ENCODE measurements at regions not wholly inside any gene's neighbourhood (a gene's known extent, or its start where the extent isn't known, plus 50 kb on each side); places are given as distances from the start of the nearest gene placed in this dataset.
"Not testable (repeated sequence)": the region's sequence is repeated elsewhere in the genome, so short reads cannot be mapped to it uniquely, and the experiment has no call there.

DNA sequence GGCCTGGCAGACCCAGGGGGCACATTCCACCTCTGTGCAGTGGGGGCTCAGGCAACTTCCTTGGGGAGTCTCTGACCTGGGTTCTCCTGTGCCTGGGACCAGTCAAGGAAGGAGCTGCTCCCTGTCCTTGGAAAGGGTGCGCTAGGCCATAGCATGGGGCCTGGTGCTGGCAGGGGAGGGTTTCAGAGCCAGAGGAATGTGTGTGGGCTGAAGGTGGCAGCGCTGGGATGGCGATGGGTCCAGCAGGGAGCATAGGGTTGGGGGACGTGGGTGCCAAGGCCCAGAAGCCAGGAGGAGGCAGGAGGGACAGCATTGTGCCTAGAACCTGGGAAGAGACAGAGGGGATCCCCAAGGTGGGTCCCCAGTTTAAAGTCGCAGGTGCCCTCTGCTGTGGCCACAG lies 66.3 kb upstream of the TUBA3E start:
- Histone ChIP-seq H3K27me3 (ENCODE audit: low read depth, low read length) (no peaks in the 10 kb centered on the region), H3K9me3 (ENCODE audit: control insufficient read depth in 1 of 2, low read length in 2 of 2) (no peaks in the 10 kb centered on the region), H3K4me1 (ENCODE audit: control insufficient read depth in 1 of 2, insufficient read depth in 2 of 2, low read length in 2 of 2) (no peaks in the 10 kb centered on the region), H3K4me3 (ENCODE audit: low read depth in 1 of 2, low read length in 2 of 2) (no peak overlapping the region), H3K36me3 (ENCODE audit: control insufficient read depth in 1 of 2, insufficient read depth in 2 of 2, low read length in 2 of 2) (no peaks in the 10 kb centered on the region), H3K27ac (ENCODE audit: low read length) (no peak overlapping the region)

DNA sequence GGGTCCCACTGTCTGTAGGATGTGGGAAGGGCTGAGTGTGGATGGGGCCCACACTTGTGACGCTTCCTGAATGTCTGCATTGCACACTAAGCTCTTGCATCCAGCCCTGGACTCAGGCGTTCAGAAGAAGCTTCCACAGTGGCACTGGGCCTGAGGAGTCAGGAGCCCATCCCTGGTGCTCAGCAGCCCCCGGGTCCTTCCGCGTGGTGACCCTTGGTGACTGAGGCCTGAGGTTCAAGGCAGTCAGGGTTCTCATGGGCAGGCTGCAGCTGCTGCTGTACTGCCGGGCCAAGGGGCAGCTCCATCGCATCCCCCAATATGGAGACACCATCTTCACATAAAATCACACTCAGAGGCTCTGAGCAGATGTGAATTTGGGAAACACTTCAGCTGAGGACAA lies 65.8 kb upstream of the TUBA3E start:
- Histone ChIP-seq H3K4me1 (ENCODE audit: control insufficient read depth in 1 of 2, insufficient read depth in 2 of 2, low read length in 2 of 2) (no peaks in the 10 kb centered on the region), H3K36me3 (ENCODE audit: control insufficient read depth in 1 of 2, insufficient read depth in 2 of 2, low read length in 2 of 2) (no peaks in the 10 kb centered on the region), H3K27me3 (ENCODE audit: low read depth, low read length) (no peaks in the 10 kb centered on the region), H3K4me3 (ENCODE audit: low read depth in 1 of 2, low read length in 2 of 2) (no peak overlapping the region), H3K27ac (ENCODE audit: low read length) (no peak overlapping the region), H3K9me3 (ENCODE audit: control insufficient read depth in 1 of 2, low read length in 2 of 2) (no peaks in the 10 kb centered on the region)

DNA sequence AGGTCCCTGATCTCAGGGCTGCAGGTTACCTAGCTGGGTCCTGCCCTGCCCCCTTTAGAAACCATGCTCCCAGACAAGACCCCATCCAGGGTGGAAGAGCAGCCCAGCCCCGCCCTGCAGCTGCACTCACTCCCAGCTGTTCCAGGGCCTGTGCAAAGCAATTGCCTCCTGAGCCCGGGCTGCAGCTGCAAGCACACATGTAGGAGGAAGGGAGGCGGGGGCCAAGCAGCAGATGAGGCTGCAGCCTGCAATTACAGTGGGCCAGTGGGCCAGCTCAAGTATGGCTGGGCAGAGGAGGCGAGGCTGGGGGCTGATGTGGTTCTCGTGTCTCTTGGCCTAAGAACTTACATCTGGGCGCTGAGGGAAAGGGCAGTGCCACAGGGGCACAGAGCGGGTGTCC lies 65.4 kb upstream of the TUBA3E start:
- Histone ChIP-seq H3K9me3 (ENCODE audit: control insufficient read depth in 1 of 2, low read length in 2 of 2) (no peaks in the 10 kb centered on the region), H3K36me3 (ENCODE audit: control insufficient read depth in 1 of 2, insufficient read depth in 2 of 2, low read length in 2 of 2) (no peaks in the 10 kb centered on the region), H3K4me1 (ENCODE audit: control insufficient read depth in 1 of 2, insufficient read depth in 2 of 2, low read length in 2 of 2) (no peaks in the 10 kb centered on the region), H3K27ac (ENCODE audit: low read length) (no peak overlapping the region), H3K27me3 (ENCODE audit: low read depth, low read length) (no peaks in the 10 kb centered on the region), H3K4me3 (ENCODE audit: low read depth in 1 of 2, low read length in 2 of 2) (no peak overlapping the region)

- no peaks in the 10 kb centered on the region for H3K4me1 ChIP-seq (ENCODE audit: control insufficient read depth in 1 of 2, insufficient read depth in 2 of 2, low read length in 2 of 2)
- H3K27ac ChIP-seq (ENCODE audit: low read length) = no peak overlapping the region
- no peak overlapping the region for H3K4me3 ChIP-seq (ENCODE audit: low read depth in 1 of 2, low read length in 2 of 2)
- no peaks in the 10 kb centered on the region for H3K36me3 ChIP-seq (ENCODE audit: control insufficient read depth in 1 of 2, insufficient read depth in 2 of 2, low read length in 2 of 2)
- H3K27me3 ChIP-seq (ENCODE audit: low read depth, low read length) = no peaks in the 10 kb centered on the region
- H3K9me3 ChIP-seq (ENCODE audit: control insufficient read depth in 1 of 2, low read length in 2 of 2) = no peaks in the 10 kb centered on the region
Observed at GRCh38 chr2:130261970-130262760, 63.9 kb upstream of the TUBA3E start.

GRCh38 chr2:130261099-130261498 lies 62.9 kb upstream of the TUBA3E start:
- Histone ChIP-seq H3K36me3 (ENCODE audit: control insufficient read depth in 1 of 2, insufficient read depth in 2 of 2, low read length in 2 of 2) (no peaks in the 10 kb centered on the region), H3K4me1 (ENCODE audit: control insufficient read depth in 1 of 2, insufficient read depth in 2 of 2, low read length in 2 of 2) (no peaks in the 10 kb centered on the region), H3K27me3 (ENCODE audit: low read depth, low read length) (no peaks in the 10 kb centered on the region)

GRCh38 chr2:130259594-130259993 lies 61.4 kb upstream of the TUBA3E start:
- H3K9me3 ChIP-seq (ENCODE audit: control insufficient read depth in 1 of 2, low read length in 2 of 2) = no peaks in the 10 kb centered on the region
- H3K4me3 ChIP-seq (ENCODE audit: low read depth in 1 of 2, low read length in 2 of 2) = no peak overlapping the region
- no peak overlapping the region for H3K27ac ChIP-seq (ENCODE audit: low read length)
- H3K36me3 ChIP-seq (ENCODE audit: control insufficient read depth in 1 of 2, insufficient read depth in 2 of 2, low read length in 2 of 2) = no peaks in the 10 kb centered on the region
- no peaks in the 10 kb centered on the region for H3K27me3 ChIP-seq (ENCODE audit: low read depth, low read length)
- H3K4me1 ChIP-seq (ENCODE audit: control insufficient read depth in 1 of 2, insufficient read depth in 2 of 2, low read length in 2 of 2) = no peaks in the 10 kb centered on the region

More at GRCh38 chr2:130261099-130261498, 62.9 kb upstream of the TUBA3E start:
- Histone ChIP-seq H3K4me3 (ENCODE audit: low read depth in 1 of 2, low read length in 2 of 2) (no peak overlapping the region), H3K9me3 (ENCODE audit: control insufficient read depth in 1 of 2, low read length in 2 of 2) (no peaks in the 10 kb centered on the region), H3K27ac (ENCODE audit: low read length) (no peak overlapping the region)

DNA sequence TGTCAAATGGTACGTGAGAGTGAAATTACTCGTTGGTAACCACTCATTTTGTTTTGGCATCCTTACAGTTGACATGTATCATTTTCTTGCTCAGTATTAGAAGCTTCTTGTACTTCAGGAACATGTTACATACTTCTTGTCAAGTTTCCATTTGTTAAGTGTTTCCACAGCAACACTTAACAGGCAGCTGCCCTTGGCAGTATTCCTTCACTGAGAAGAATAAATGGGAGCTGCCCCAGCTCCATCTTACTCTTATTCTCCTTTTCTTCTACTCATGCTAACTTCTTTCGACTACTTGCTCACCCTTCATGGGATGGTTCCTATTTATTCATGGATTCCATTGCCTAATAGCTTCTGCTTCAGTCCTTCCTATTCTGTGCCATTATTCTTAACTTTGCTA lies 60.1 kb upstream of the TUBA3E start:
- Histone ChIP-seq H3K4me3 (ENCODE audit: low read depth in 1 of 2, low read length in 2 of 2) (no peak overlapping the region), H3K27ac (ENCODE audit: low read length) (no peak overlapping the region), H3K36me3 (ENCODE audit: control insufficient read depth in 1 of 2, insufficient read depth in 2 of 2, low read length in 2 of 2) (no peaks in the 10 kb centered on the region), H3K27me3 (ENCODE audit: low read depth, low read length) (no peaks in the 10 kb centered on the region), H3K4me1 (ENCODE audit: control insufficient read depth in 1 of 2, insufficient read depth in 2 of 2, low read length in 2 of 2) (no peaks in the 10 kb centered on the region), H3K9me3 (ENCODE audit: control insufficient read depth in 1 of 2, low read length in 2 of 2) (no peaks in the 10 kb centered on the region)

DNA sequence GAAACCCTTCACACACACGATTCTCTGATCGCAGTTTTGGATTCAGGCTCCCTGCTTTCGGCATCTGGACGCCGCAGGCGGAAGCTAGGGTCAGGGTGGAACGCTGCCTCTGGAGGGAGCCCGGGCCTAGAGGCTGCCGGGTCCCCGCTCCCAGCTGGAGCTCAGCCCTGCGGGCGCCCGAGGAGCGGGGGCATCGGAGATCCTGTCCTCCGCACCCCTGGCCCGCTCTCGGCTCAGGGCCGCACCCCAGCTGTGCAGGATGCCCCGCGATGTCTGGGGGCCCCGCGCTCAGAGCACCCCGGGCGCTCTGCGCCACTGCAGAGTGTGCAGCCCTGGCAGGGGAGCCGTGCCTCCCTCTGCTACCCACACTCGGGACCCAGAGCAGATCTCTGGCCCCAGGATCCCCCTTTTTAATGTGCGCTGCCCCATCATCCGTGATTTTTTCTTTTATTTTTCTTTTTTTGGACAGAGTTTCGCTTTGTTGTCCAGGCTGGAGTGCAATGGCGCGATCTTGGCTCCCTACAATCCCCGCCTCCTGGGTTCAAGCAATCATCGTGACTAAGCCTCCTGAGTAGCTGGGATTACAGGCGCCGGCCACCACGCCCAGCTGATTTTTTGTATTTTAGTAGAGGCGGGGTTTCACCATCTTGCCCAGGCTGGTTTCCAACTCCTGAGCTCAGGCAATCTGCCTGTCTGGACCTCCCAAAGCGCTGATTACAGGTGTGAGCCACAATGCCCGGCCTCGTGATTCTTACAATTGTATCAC lies 54.8 kb upstream of the TUBA3E start:
- Histone ChIP-seq H3K27me3 (ENCODE audit: low read depth, low read length) (no peaks in the 10 kb centered on the region), H3K9me3 (ENCODE audit: control insufficient read depth in 1 of 2, low read length in 2 of 2) (no peaks in the 10 kb centered on the region), H3K4me1 (ENCODE audit: control insufficient read depth in 1 of 2, insufficient read depth in 2 of 2, low read length in 2 of 2) (peaks cover 0 to 5% of the 10 kb centered on the region in 2 donors), H3K27ac (ENCODE audit: low read length) (no peak overlapping the region), H3K4me3 (ENCODE audit: low read depth in 1 of 2, low read length in 2 of 2) (peak overlapping the region in 1 of 2 donors; percentile 48), H3K36me3 (ENCODE audit: control insufficient read depth in 1 of 2, insufficient read depth in 2 of 2, low read length in 2 of 2) (no peaks in the 10 kb centered on the region)

- peak overlapping the region in 1 of 2 donors; percentile 28 for H3K4me3 ChIP-seq (ENCODE audit: low read depth in 1 of 2, low read length in 2 of 2)
Observed at GRCh38 chr2:130251873-130252620, 53.8 kb upstream of the TUBA3E start.

DNA sequence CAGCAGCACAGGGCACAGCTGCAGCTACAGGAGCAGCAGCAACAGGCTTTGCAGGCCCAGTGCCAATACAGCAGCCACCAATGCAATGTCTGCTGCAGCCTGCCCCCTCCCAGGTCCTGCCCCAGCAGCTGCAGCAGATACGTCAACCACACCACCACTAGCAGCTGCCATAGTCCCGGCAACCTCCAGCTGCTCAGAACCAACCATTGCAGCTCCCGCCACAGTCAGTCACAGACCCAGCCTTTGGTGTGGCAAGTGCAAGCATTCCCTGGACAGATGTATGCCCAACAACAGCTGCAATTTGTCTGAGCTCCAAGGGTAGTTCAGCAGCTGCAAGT lies 53.3 kb upstream of the TUBA3E start:
- H3K9me3 ChIP-seq (ENCODE audit: control insufficient read depth in 1 of 2, low read length in 2 of 2) = no peaks in the 10 kb centered on the region
- no peaks in the 10 kb centered on the region for H3K27me3 ChIP-seq (ENCODE audit: low read depth, low read length)
- no peaks in the 10 kb centered on the region for H3K36me3 ChIP-seq (ENCODE audit: control insufficient read depth in 1 of 2, insufficient read depth in 2 of 2, low read length in 2 of 2)
- no peak overlapping the region for H3K27ac ChIP-seq (ENCODE audit: low read length)
- no peak overlapping the region for H3K4me3 ChIP-seq (ENCODE audit: low read depth in 1 of 2, low read length in 2 of 2)
- peaks cover 0 to 5% of the 10 kb centered on the region in 2 donors for H3K4me1 ChIP-seq (ENCODE audit: control insufficient read depth in 1 of 2, insufficient read depth in 2 of 2, low read length in 2 of 2)

More at GRCh38 chr2:130251873-130252620, 53.8 kb upstream of the TUBA3E start:
- H3K9me3 ChIP-seq (ENCODE audit: control insufficient read depth in 1 of 2, low read length in 2 of 2) = no peaks in the 10 kb centered on the region
- H3K27ac ChIP-seq (ENCODE audit: low read length) = no peak overlapping the region
- no peaks in the 10 kb centered on the region for H3K27me3 ChIP-seq (ENCODE audit: low read depth, low read length)
- H3K4me1 ChIP-seq (ENCODE audit: control insufficient read depth in 1 of 2, insufficient read depth in 2 of 2, low read length in 2 of 2) = peaks cover 0 to 5% of the 10 kb centered on the region in 2 donors
- H3K36me3 ChIP-seq (ENCODE audit: control insufficient read depth in 1 of 2, insufficient read depth in 2 of 2, low read length in 2 of 2) = no peaks in the 10 kb centered on the region

GRCh38 chr2:130248355-130248754 lies 50.1 kb upstream of the TUBA3E start:
- H3K4me3 ChIP-seq (ENCODE audit: low read depth in 1 of 2, low read length in 2 of 2); H3K36me3 ChIP-seq (ENCODE audit: control insufficient read depth in 1 of 2, insufficient read depth in 2 of 2, low read length in 2 of 2); H3K9me3 ChIP-seq (ENCODE audit: control insufficient read depth in 1 of 2, low read length in 2 of 2); H3K27ac ChIP-seq (ENCODE audit: low read length); H3K27me3 ChIP-seq (ENCODE audit: low read depth, low read length); H3K4me1 ChIP-seq (ENCODE audit: control insufficient read depth in 1 of 2, insufficient read depth in 2 of 2, low read length in 2 of 2): not testable (repeated sequence)

Data from muscle layer of duodenum (tissue), 2 donors.